Thyroid gland (tissue), 4 donors: ENCODE measurements at regions not wholly inside any gene's neighbourhood (a gene's known extent, or its start where the extent isn't known, plus 50 kb on each side); places are given as distances from the start of the nearest gene placed in this dataset.

Source experiments
- DNase-seq, 2 donors: peaks; one replicate each; pipeline ENCODE4 v3.0.0-alpha.2; 2019
- H3K27ac ChIP-seq, 3 donors: fragments of 200-600 bp; sonication (generic); 1 replicate in 2 of 3; 2 replicates in 1 of 3; pipeline ENCODE4 v1.5.1; 2016 to 2019; ENCODE audit warnings: mild to moderate bottlenecking in 1 of 3, moderate library complexity in 1 of 3
- H3K27me3 ChIP-seq: fragments of 200-600 bp; sonication (generic); one replicate; pipeline ENCODE4 v1.5.1; 2019
- H3K36me3 ChIP-seq, 2 donors: fragments of 200-600 bp; sonication (generic); one replicate each; pipeline ENCODE4 v1.5.1; 2016 to 2019
- H3K4me1 ChIP-seq, 2 donors: fragments of 200-600 bp; sonication (generic); one replicate each; pipeline ENCODE4 v1.5.1; 2017 to 2019
- H3K4me3 ChIP-seq, 3 donors: fragments of 200-600 bp; sonication (generic); replicated peaks in 1 of 3; 1 replicate in 2 of 3; 2 replicates in 1 of 3; pipeline ENCODE4 v1.5.1; 2016; ENCODE audit warnings: mild to moderate bottlenecking in 1 of 3
- H3K9me3 ChIP-seq: fragments of 200-600 bp; sonication (generic); one replicate; pipeline ENCODE4 v1.5.1; 2017
- POLR2A ChIP-seq, 2 donors: fragments of 450-650 bp; IDR thresholded peaks; one replicate each; pipeline ENCODE4 v1.6.1; 2017; ENCODE audit warnings: antibody characterized with exemption in 2 of 2, mild to moderate bottlenecking in 2 of 2, moderate library complexity in 1 of 2
- WGBS, 2 donors: methylation state at CpG; one replicate each; pipeline ENCODE4 v1.1.5; 2017; 5-methylcytosine and 5-hydroxymethylcytosine counted together
- intact Hi-C: fragments of 100-400 bp; cut with DNase I; formaldehyde crosslinking; loops from one replicate; pipeline ENCODE4 v1.15.1; 2023
- TF ChIP-seq, protein P1 (sequence below), 6 experiments: fragments of 200-600 bp in 3 of 6; fragments of 450-650 bp in 3 of 6; sonication (generic) in 3 of 6; IDR thresholded peaks; one replicate each; pipeline ENCODE4 v1.5.1; 2016 to 2019; ENCODE audit warnings: antibody characterized with exemption in 6 of 6, mild to moderate bottlenecking in 2 of 6, inconsistent platforms in 1 of 6, moderate library complexity in 1 of 6

DNA sequence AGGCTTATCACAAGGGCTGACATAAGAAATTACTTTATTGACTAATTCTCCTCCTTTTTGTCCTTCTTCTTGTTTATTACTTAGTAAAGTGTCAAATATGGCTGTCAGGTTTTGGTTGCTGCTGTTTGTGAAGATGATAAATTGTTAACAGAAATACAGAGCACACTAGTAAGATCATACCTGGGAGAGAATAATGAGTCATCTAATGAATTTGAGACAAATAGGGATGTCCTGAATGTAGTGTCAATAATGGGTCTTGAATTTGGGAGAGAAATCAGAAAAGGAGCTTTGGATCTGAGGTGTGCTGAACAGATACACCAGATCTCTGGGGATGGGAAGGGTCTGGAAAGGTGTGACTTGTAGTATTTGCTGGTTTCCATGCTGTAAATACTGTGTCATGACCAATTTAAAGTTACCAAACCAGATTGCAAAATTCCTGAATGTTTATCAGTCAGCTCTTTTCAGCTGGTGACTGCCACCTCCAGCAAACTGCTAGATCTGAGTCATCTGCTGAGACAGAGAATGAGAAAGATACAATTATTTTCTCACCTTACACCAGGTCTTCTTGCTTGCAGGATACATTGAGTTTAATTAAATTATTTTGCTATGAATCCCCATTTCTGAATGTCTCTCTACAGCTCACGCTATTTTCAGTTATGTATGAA, 76.7 kb upstream of the SATB1 start:
- no peak overlapping the region for H3K27ac ChIP-seq
- no peak for TF ChIP-seq POLR2A (IDR thresholded peaks at IDR 0.05)
- TF ChIP-seq, protein P1, sequence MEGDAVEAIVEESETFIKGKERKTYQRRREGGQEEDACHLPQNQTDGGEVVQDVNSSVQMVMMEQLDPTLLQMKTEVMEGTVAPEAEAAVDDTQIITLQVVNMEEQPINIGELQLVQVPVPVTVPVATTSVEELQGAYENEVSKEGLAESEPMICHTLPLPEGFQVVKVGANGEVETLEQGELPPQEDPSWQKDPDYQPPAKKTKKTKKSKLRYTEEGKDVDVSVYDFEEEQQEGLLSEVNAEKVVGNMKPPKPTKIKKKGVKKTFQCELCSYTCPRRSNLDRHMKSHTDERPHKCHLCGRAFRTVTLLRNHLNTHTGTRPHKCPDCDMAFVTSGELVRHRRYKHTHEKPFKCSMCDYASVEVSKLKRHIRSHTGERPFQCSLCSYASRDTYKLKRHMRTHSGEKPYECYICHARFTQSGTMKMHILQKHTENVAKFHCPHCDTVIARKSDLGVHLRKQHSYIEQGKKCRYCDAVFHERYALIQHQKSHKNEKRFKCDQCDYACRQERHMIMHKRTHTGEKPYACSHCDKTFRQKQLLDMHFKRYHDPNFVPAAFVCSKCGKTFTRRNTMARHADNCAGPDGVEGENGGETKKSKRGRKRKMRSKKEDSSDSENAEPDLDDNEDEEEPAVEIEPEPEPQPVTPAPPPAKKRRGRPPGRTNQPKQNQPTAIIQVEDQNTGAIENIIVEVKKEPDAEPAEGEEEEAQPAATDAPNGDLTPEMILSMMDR (IDR thresholded peaks at IDR 0.05), result no peak
- intact Hi-C loops, result no loop called here
- WGBS, 2 donors, result 83 to 91% methylated on average over 1 of the region's 1 CpG
- H3K36me3 ChIP-seq, result no peaks in the 10 kb centered on the region
- no peak for DNase-seq
- no peaks in the 10 kb centered on the region for H3K27me3 ChIP-seq
- H3K9me3 ChIP-seq, result no peaks in the 10 kb centered on the region
- H3K4me1 ChIP-seq, result no peaks in the 10 kb centered on the region
- no peak overlapping the region for H3K4me3 ChIP-seq

DNA sequence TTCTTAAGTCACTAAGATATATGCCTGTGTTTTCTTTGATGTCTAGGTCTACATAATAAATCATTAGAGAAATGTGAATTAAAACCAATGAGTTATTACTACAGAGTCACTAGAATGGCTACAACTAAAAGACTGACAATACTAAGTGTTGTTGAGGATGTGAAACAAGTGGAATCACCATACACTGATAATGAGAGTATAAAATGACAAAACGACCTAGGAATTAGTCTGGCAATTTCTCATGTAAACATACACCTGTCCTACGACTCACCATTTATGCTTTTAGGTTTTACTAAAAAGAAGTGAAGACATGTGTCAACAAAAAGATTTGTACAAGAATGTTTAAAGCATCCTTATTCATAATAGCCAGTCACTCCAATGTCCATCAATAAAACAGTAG, 75.2 kb upstream of the SATB1 start:
- Histone ChIP-seq H3K9me3 (no peaks in the 10 kb centered on the region), H3K36me3 (no peaks in the 10 kb centered on the region), H3K27me3 (no peaks in the 10 kb centered on the region), H3K4me1 (no peaks in the 10 kb centered on the region), H3K4me3 (no peak overlapping the region), H3K27ac (no peak overlapping the region)
- intact Hi-C loops, result no loop called here
- WGBS, 2 donors, result 83 to 89% methylated on average over 2 of the region's 2 CpGs
- no peak for DNase-seq
- TF ChIP-seq, protein P1 (IDR thresholded peaks at IDR 0.05), result no peak
- no peak for TF ChIP-seq POLR2A (IDR thresholded peaks at IDR 0.05)

DNA sequence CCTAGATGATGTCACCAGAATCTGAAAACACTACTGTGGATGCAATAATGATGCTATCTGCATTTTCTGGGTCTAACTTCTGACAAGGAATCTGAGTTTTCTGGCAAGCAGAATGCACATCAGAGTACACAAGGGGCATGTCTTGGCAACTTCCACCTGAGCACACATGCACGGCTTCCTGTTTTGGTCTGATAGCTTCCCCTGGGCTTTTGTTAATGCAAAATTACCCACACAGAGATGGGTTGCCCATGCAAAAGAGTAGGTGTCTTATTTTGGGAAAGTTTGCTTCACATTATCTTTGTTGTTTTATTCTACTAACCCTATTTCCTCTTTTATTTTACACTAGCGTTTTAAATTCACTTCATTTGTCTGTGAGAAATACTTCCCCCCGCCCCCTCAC, 74.2 kb upstream of the SATB1 start:
- no peak for DNase-seq
- 56 to 62% methylated on average over 3 of the region's 3 CpGs for WGBS, 2 donors
- Histone ChIP-seq H3K4me3 (no peak overlapping the region), H3K36me3 (no peaks in the 10 kb centered on the region), H3K4me1 (no peaks in the 10 kb centered on the region), H3K27me3 (no peaks in the 10 kb centered on the region), H3K9me3 (no peaks in the 10 kb centered on the region), H3K27ac (no peak overlapping the region)
- intact Hi-C loops, result no loop called here
- TF ChIP-seq, protein P1 (IDR thresholded peaks at IDR 0.05), result no peak
- no peak for TF ChIP-seq POLR2A (IDR thresholded peaks at IDR 0.05)

DNA sequence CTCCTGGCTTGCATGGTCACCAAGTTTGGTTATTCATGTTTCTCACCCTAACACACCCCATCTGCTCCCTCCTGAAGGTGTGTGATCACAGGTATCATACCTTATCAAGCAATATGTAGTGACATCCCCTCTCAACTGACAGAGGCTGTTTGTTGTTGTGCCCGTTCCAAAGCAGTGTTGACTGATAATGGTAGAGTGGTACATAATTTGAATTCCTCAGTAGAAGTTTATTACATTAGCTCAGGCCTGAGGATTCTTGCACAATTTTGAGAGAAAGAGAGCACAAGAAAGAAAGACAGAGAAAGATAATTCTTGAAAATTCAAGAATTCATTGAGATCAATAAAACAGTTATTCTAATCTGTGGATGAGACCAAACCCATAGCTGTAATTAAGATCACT, 69.1 kb upstream of the SATB1 start:
- Histone ChIP-seq H3K9me3 (no peaks in the 10 kb centered on the region), H3K36me3 (no peaks in the 10 kb centered on the region), H3K27me3 (no peaks in the 10 kb centered on the region), H3K4me3 (no peak overlapping the region), H3K4me1 (no peaks in the 10 kb centered on the region), H3K27ac (no peak overlapping the region)
- TF ChIP-seq, protein P1 (IDR thresholded peaks at IDR 0.05), result no peak
- TF ChIP-seq POLR2A (IDR thresholded peaks at IDR 0.05), result no peak
- intact Hi-C loops, result no loop called here
- WGBS, 2 donors, result 88 to 95% methylated on average over 1 of the region's 1 CpG
- no peak for DNase-seq

DNA sequence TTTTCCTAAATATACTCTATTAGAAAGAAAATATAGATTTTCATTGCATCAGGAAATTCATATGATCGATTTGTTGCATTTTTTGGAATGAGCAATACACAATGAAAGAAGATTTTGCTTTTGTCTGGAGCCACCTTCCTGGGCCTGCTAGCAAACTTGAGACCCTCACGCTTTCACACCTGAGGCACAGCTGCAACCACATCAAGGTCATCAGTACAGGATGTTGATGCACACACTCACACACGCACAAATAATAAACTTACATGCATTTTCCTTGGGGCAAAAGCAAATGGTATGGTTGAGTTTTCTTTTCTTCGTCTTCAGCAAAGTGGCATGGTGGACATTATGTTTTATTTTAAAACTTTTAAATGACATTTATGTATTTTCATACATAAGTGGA, 64.8 kb upstream of the SATB1 start:
- Histone ChIP-seq H3K36me3 (no peaks in the 10 kb centered on the region), H3K9me3 (no peaks in the 10 kb centered on the region), H3K4me3 (no peak overlapping the region), H3K27me3 (no peaks in the 10 kb centered on the region), H3K4me1 (no peaks in the 10 kb centered on the region), H3K27ac (no peak overlapping the region)
- no peak for TF ChIP-seq POLR2A (IDR thresholded peaks at IDR 0.05)
- TF ChIP-seq, protein P1 (IDR thresholded peaks at IDR 0.05), result no peak
- 90 to 91% methylated on average over 4 of the region's 4 CpGs for WGBS, 2 donors
- intact Hi-C loops, result no loop called here
- DNase-seq, result no peak
